Left lung (tissue), 4 donors: ENCODE measurements at regions not wholly inside any gene's neighbourhood (a gene's known extent, or its start where the extent isn't known, plus 50 kb on each side); places are given as distances from the start of the nearest gene placed in this dataset.

ENCODE experiments used
- ATAC-seq: fragments of 200-7000 bp; cut with Tn5 transposase; one replicate; pipeline ENCODE4 v1.9.1; 2020; ENCODE audit warnings: moderate library complexity
- DNase-seq, 4 donors: peaks; one replicate each; pipeline ENCODE4 v3.0.0-alpha.2; 2013 to 2020
- H3K27ac ChIP-seq, 2 donors: fragments of 200-600 bp; sonication (generic) in 1 of 2; one replicate each; pipeline versions ENCODE4 v1.5.0 to v1.8.0; 2020 to 2021
- H3K27me3 ChIP-seq, 2 donors: fragments of 200-600 bp; sonication (generic) in 1 of 2; one replicate each; pipeline versions ENCODE4 v1.5.0 to v1.8.0; 2020 to 2021
- H3K36me3 ChIP-seq, 2 donors: fragments of 200-600 bp; sonication (generic) in 1 of 2; one replicate each; pipeline versions ENCODE4 v1.5.0 to v1.8.0; 2020 to 2021
- H3K4me1 ChIP-seq, 2 donors: fragments of 200-600 bp; one replicate each; pipeline ENCODE4 v1.8.0; 2021
- H3K4me3 ChIP-seq, 2 donors: fragments of 200-600 bp; sonication (generic) in 1 of 2; one replicate each; pipeline versions ENCODE4 v1.5.0 to v1.8.0; 2020 to 2021; ENCODE audit warnings: mild to moderate bottlenecking in 1 of 2
- H3K9me3 ChIP-seq, 2 donors: fragments of 200-600 bp; sonication (generic) in 1 of 2; one replicate each; pipeline versions ENCODE4 v1.5.0 to v1.8.0; 2020 to 2021
- CTCF ChIP-seq, 2 donors: fragments of 200-600 bp; sonication (generic) in 1 of 2; IDR thresholded peaks; one replicate each; pipeline versions ENCODE4 v1.5.0 to v1.8.0; 2021; ENCODE audit warnings: antibody characterized with exemption in 2 of 2
- intact Hi-C, 2 donors: fragments of 100-400 bp; cut with DNase I; formaldehyde crosslinking; loops; one replicate each; pipeline versions ENCODE4 v1.11.2 to v1.14.2; 2022
- donor health status: DM: no; HTN: yes; CAD: no.
- donor health status: DM: no; HTN: no; CAD: no.

- Histone ChIP-seq H3K4me3 (no peak overlapping the region), H3K27me3 (peaks cover 0 to 6% of the 10 kb centered on the region in 2 donors), H3K36me3 (no peaks in the 10 kb centered on the region), H3K27ac (no peak overlapping the region), H3K4me1 (no peaks in the 10 kb centered on the region), H3K9me3 (no peaks in the 10 kb centered on the region)
- intact Hi-C loops, result no loop called here
- no peak for TF ChIP-seq CTCF (IDR thresholded peaks at IDR 0.05)
- DNase-seq (peak in 1 of 4 donors; percentile 57), ATAC-seq (no peak)
Measured at GRCh38 chr6:1238040-1238439, 73.9 kb upstream of the FOXQ1 start.

- intact Hi-C loops, result no loop called here
- no peak for ATAC-seq
- no peak for DNase-seq
- no peak overlapping the region for H3K27ac ChIP-seq
- H3K36me3 ChIP-seq, result no peaks in the 10 kb centered on the region
- no peak for TF ChIP-seq CTCF (IDR thresholded peaks at IDR 0.05)
- no peak overlapping the region for H3K4me3 ChIP-seq
- no peaks in the 10 kb centered on the region for H3K9me3 ChIP-seq
- peaks cover 0 to 6% of the 10 kb centered on the region in 2 donors for H3K27me3 ChIP-seq
- no peaks in the 10 kb centered on the region for H3K4me1 ChIP-seq
Measured at GRCh38 chr6:1237636-1238035, 74.3 kb upstream of the FOXQ1 start.

- intact Hi-C loops, result no loop called here
- H3K27ac ChIP-seq, result no peak overlapping the region
- no peaks in the 10 kb centered on the region for H3K36me3 ChIP-seq
- ATAC-seq (no peak), DNase-seq (no peak)
- H3K4me1 ChIP-seq, result no peaks in the 10 kb centered on the region
- H3K9me3 ChIP-seq, result no peaks in the 10 kb centered on the region
- no peak for TF ChIP-seq CTCF (IDR thresholded peaks at IDR 0.05)
- no peak overlapping the region for H3K4me3 ChIP-seq
- H3K27me3 ChIP-seq, result peaks cover 0 to 6% of the 10 kb centered on the region in 2 donors
Measured at GRCh38 chr6:1235825-1236224, 76.1 kb upstream of the FOXQ1 start.

- H3K36me3 ChIP-seq, result no peaks in the 10 kb centered on the region
- peaks cover 0 to 6% of the 10 kb centered on the region in 2 donors for H3K27me3 ChIP-seq
- ATAC-seq (no peak), DNase-seq (no peak)
- no peak overlapping the region for H3K4me3 ChIP-seq
- no peaks in the 10 kb centered on the region for H3K9me3 ChIP-seq
- H3K4me1 ChIP-seq, result no peaks in the 10 kb centered on the region
- H3K27ac ChIP-seq, result no peak overlapping the region
- TF ChIP-seq CTCF (IDR thresholded peaks at IDR 0.05), result no peak
- intact Hi-C loops, result no loop called here
Measured at GRCh38 chr6:1233924-1234323, 78.0 kb upstream of the FOXQ1 start.

- TF ChIP-seq CTCF (IDR thresholded peaks at IDR 0.05), result no peak
- H3K27ac ChIP-seq, result no peak overlapping the region
- H3K4me1 ChIP-seq, result no peaks in the 10 kb centered on the region
- intact Hi-C loops, result no loop called here
- DNase-seq, result no peak
- H3K36me3 ChIP-seq, result no peaks in the 10 kb centered on the region
- H3K9me3 ChIP-seq, result no peaks in the 10 kb centered on the region
- H3K27me3 ChIP-seq, result no peaks in the 10 kb centered on the region
- no peak overlapping the region for H3K4me3 ChIP-seq
- ATAC-seq, result no peak
Measured at GRCh38 chr6:1232578-1232977, 79.3 kb upstream of the FOXQ1 start.
